HepG2 (cell line): ENCODE measurements at regions not wholly inside any gene's neighbourhood (a gene's known extent, or its start where the extent isn't known, plus 50 kb on each side); places are given as distances from the start of the nearest gene placed in this dataset.

Experiments
- ATAC-seq: fragments of 200-7000 bp; cut with Tn5 transposase; 3 replicates; pipeline ENCODE4 v1.9.1; 2020; ENCODE audit warnings: mild to moderate bottlenecking, moderate library complexity
- BruUV-seq: library from RNA; stranded (reverse); fragments of 400-500 nt; replicated peaks from 2 replicates; lab custom pipeline; 2021; lab: Mats Ljungman, UMichigan
- CTCF ChIA-PET: fragments of 300-600 bp; formaldehyde crosslinking; extraction: SDS; loops from one replicate; lab custom pipeline; 2021; ENCODE audit warnings: low total read pairs, inconsistent platforms, low intra/inter-chr PET ratio; lab: Yijun Ruan, JAX
- POLR2A ChIA-PET: fragments of 350-600 bp; sonication (Branson Sonifier 250); formaldehyde crosslinking; loops from one replicate; lab custom pipeline; 2020; ENCODE audit warnings: antibody characterized with exemption, inconsistent platforms; lab: Yijun Ruan, JAX
- DNase-seq: peaks from one replicate; pipeline ENCODE4 v3.0.0-alpha.2; 2015; ENCODE audit warnings: low spot score
- FAIRE-seq: peaks from 3 replicates; lab custom pipeline; 2011; peaks lifted over from hg19 to GRCh38; lab: Jason Lieb, UNC
- H2AFZ ChIP-seq: one replicate; pipeline ENCODE4 v1.6.1; 2011; ENCODE audit warnings: low read length, inconsistent platforms
- H3K27ac ChIP-seq: fragments of 300-600 bp; 3 replicates; pipeline ENCODE4 v1.8.0; 2011; ENCODE audit warnings: mixed run types, mild to moderate bottlenecking, mixed read lengths, low read length, inconsistent platforms; ENCODE audit not compliant: insufficient read depth; ENCODE audit errors: extremely low read length
- H3K27me3 ChIP-seq, 2 experiments: fragments of 200-600 bp in 1 of 2; 2 replicates in 1 of 2; 3 replicates in 1 of 2; pipeline versions ENCODE4 v1.6.0 to v1.8.0; 2011; ENCODE audit warnings: low read length in 2 of 2, mild to moderate bottlenecking in 2 of 2, moderate library complexity in 2 of 2, inconsistent platforms in 1 of 2; ENCODE audit not compliant: insufficient read depth in 2 of 2, control insufficient read depth in 1 of 2
- H3K36me3 ChIP-seq, 2 experiments: fragments of 200-600 bp in 1 of 2; replicated peaks in 1 of 2; 2 replicates in 1 of 2; 3 replicates in 1 of 2; pipeline versions ENCODE4 v1.5.1 to v1.8.0; 2011; ENCODE audit warnings: low read length in 2 of 2, inconsistent platforms in 1 of 2; ENCODE audit not compliant: insufficient read depth in 2 of 2, control insufficient read depth in 1 of 2
- H3K4me1 ChIP-seq: 2 replicates; pipeline ENCODE4 v1.5.1; 2012; ENCODE audit warnings: low read length, inconsistent platforms; ENCODE audit not compliant: insufficient read depth
- H3K4me2 ChIP-seq: 2 replicates; pipeline ENCODE4 v1.6.0; 2011; ENCODE audit warnings: low read depth, low read length, inconsistent platforms
- H3K4me3 ChIP-seq, 3 experiments: fragments of 200-600 bp in 1 of 3; sonication (generic), shearing (Covaris generic) in 1 of 3; replicated peaks in 1 of 3; 2 replicates each; pipeline ENCODE4 v1.5.1; 2011 to 2016; ENCODE audit warnings: low read length in 3 of 3, inconsistent platforms in 2 of 3, low read depth in 2 of 3, mild to moderate bottlenecking in 2 of 3, control low read depth in 1 of 3, mixed read lengths in 1 of 3; ENCODE audit not compliant: insufficient read depth in 1 of 3
- H3K79me2 ChIP-seq: one replicate; pipeline ENCODE4 v1.6.1; 2011; ENCODE audit warnings: low read length, inconsistent platforms; ENCODE audit not compliant: insufficient read depth
- H3K9ac ChIP-seq: 2 replicates; pipeline ENCODE4 v1.6.0; 2011; ENCODE audit warnings: mild to moderate bottlenecking, low read depth, low read length, inconsistent platforms; ENCODE audit not compliant: insufficient read depth
- H3K9me3 ChIP-seq: 2 replicates; pipeline ENCODE4 v1.5.1; 2012; ENCODE audit warnings: mild to moderate bottlenecking, low read length
- H4K20me1 ChIP-seq: 2 replicates; pipeline ENCODE4 v1.6.0; 2011; ENCODE audit warnings: inconsistent platforms, mild to moderate bottlenecking, low read length, moderate library complexity; ENCODE audit not compliant: insufficient read depth
- AKAP8 ChIP-seq: sonication (generic); formaldehyde crosslinking; IDR thresholded peaks from 2 replicates; pipeline ENCODE4 v1.5.1; 2020; ENCODE audit warnings: mild to moderate bottlenecking, missing genetic modification reagents
- FOSL2 ChIP-seq: sonication (generic); formaldehyde crosslinking; IDR thresholded peaks from 2 replicates; pipeline ENCODE4 v1.4.0; 2020; ENCODE audit warnings: missing genetic modification reagents
- HMG20A ChIP-seq: IDR thresholded peaks from 2 replicates; pipeline ENCODE4 v1.6.1; 2016; ENCODE audit warnings: borderline replicate concordance
- MEIS1 ChIP-seq: sonication (generic); formaldehyde crosslinking; IDR thresholded peaks from 2 replicates; pipeline ENCODE4 v1.9.0; 2021; ENCODE audit warnings: mild to moderate bottlenecking, missing genetic modification reagents, moderate library complexity, borderline replicate concordance
- MIXL1 ChIP-seq: IDR thresholded peaks from 2 replicates; pipeline ENCODE4 v1.6.1; 2016
- NPAS2 ChIP-seq: sonication (generic); formaldehyde crosslinking; IDR thresholded peaks from 2 replicates; pipeline ENCODE4 v1.8.0; 2022; ENCODE audit warnings: mild to moderate bottlenecking, missing genetic modification reagents, borderline replicate concordance
- ZBTB34 ChIP-seq: sonication (generic); formaldehyde crosslinking; IDR thresholded peaks from 2 replicates; pipeline ENCODE4 v1.8.0; 2022; ENCODE audit warnings: mild to moderate bottlenecking, missing genetic modification reagents
- ZNF18 ChIP-seq: sonication (generic); formaldehyde crosslinking; IDR thresholded peaks from 2 replicates; pipeline ENCODE4 v1.8.0; 2022; ENCODE audit warnings: mild to moderate bottlenecking, missing genetic modification reagents; ENCODE audit not compliant: insufficient replicate concordance
- ZNF576 ChIP-seq: sonication (generic); formaldehyde crosslinking; IDR thresholded peaks from 2 replicates; pipeline ENCODE4 v1.4.0; 2020; ENCODE audit warnings: mild to moderate bottlenecking, missing genetic modification reagents
- ZNF691 ChIP-seq: sonication (generic); formaldehyde crosslinking; IDR thresholded peaks from 2 replicates; pipeline ENCODE4 v1.4.0; 2020; ENCODE audit warnings: missing genetic modification reagents, low read depth, mild to moderate bottlenecking, borderline replicate concordance
- ZNF776 ChIP-seq: sonication (generic); formaldehyde crosslinking; IDR thresholded peaks from 2 replicates; pipeline ENCODE4 v1.4.0; 2020; ENCODE audit warnings: mild to moderate bottlenecking, missing genetic modification reagents
- ZSCAN12 ChIP-seq: sonication (generic); formaldehyde crosslinking; IDR thresholded peaks from 2 replicates; pipeline ENCODE4 v1.9.0; 2021; ENCODE audit warnings: mild to moderate bottlenecking, missing genetic modification reagents
- WGBS: methylation state at CpG from one replicate; pipeline ENCODE4 v1.1.6; 2017; ENCODE audit warnings: low lambda C conversion rate; 5-methylcytosine and 5-hydroxymethylcytosine counted together
- in situ Hi-C: cut with HindIII; loops from 2 replicates; pipeline ENCODE4 v1.10.0; 2017; ENCODE audit warnings: low pct_unique_long_range_greater_than_20kb; ENCODE audit not compliant: extremely low pct_ligation_motif_present
- intact Hi-C: fragments of 100-400 bp; cut with micrococcal nuclease; formaldehyde crosslinking; loops from one replicate; pipeline ENCODE4 v1.10.0; 2022; ENCODE audit not compliant: unreplicated experiment

- POLR2A ChIA-PET: no interaction called here
- no peak overlapping the region for H2AFZ ChIP-seq
Observed at GRCh38 chr10:78729800-78730199, 339.0 kb upstream of the ZMIZ1 start.

GRCh38 chr10:78730754-78731153 is 338.0 kb upstream of the ZMIZ1 start:
- DNase-seq: no peak
- H4K20me1 ChIP-seq: no peaks in the 10 kb centered on the region
- H3K4me2 ChIP-seq: no peak overlapping the region
- in situ Hi-C loops: no loop called here
- H3K27me3 ChIP-seq: peaks cover 0 to 3% of the 10 kb centered on the region in 2 experiments; a peak in 2 of 5 replicates
- ChIA-PET POLR2A (no interaction called here), CTCF (no interaction called here)
- no peaks in the 10 kb centered on the region for H3K4me1 ChIP-seq
- H3K79me2 ChIP-seq: no peaks in the 10 kb centered on the region
- no peaks in the 10 kb centered on the region for H3K36me3 ChIP-seq
- H3K9me3 ChIP-seq: no peaks in the 10 kb centered on the region
- H3K27ac ChIP-seq: no peak overlapping the region
- no peak for FAIRE-seq
- no TSS peak for BruUV-seq
- 61% methylated on average over 8 of the region's 8 CpGs for WGBS
- no peak for ATAC-seq
- intact Hi-C loops: no loop called here
- H3K4me3 ChIP-seq: no peak overlapping the region
- H2AFZ ChIP-seq: no peak overlapping the region
- no peak overlapping the region for H3K9ac ChIP-seq
- no peak for TF ChIP-seq AKAP8 (CRISPR knock-in tag)
- no peak for TF ChIP-seq MIXL1 (CRISPR knock-in tag)
- TF ChIP-seq ZNF18: no peak
- TF ChIP-seq ZBTB34 (CRISPR knock-in tag): no peak
- no peak for TF ChIP-seq NPAS2
- TF ChIP-seq ZNF576 (CRISPR knock-in tag): no peak
- TF ChIP-seq MEIS1: no peak
- no peak for TF ChIP-seq HMG20A (CRISPR knock-in tag)
- no peak for TF ChIP-seq FOSL2

More at GRCh38 chr10:78729800-78730199, 339.0 kb upstream of the ZMIZ1 start:
- DNase-seq (no peak), FAIRE-seq (no peak), ATAC-seq (no peak)
- no peaks in the 10 kb centered on the region for H3K9me3 ChIP-seq
- H3K4me1 ChIP-seq: no peaks in the 10 kb centered on the region
- in situ Hi-C loops (no loop called here), intact Hi-C loops (no loop called here)
- no peak overlapping the region for H3K27ac ChIP-seq
- H4K20me1 ChIP-seq: no peaks in the 10 kb centered on the region
- H3K36me3 ChIP-seq: no peaks in the 10 kb centered on the region
- H3K4me3 ChIP-seq: no peak overlapping the region
- no peak overlapping the region for H3K4me2 ChIP-seq
- WGBS: 9% methylated on average over 2 of the region's 2 CpGs
- H3K79me2 ChIP-seq: no peaks in the 10 kb centered on the region
- no TSS peak for BruUV-seq
- H3K9ac ChIP-seq: no peak overlapping the region
- CTCF ChIA-PET: no interaction called here
- TF ChIP-seq ZNF691 (CRISPR knock-in tag) (no peak), ZNF776 (CRISPR knock-in tag) (no peak), ZSCAN12 (CRISPR knock-in tag) (no peak)
- peaks cover 0 to 3% of the 10 kb centered on the region in 2 experiments; a peak in 2 of 5 replicates for H3K27me3 ChIP-seq
